Esophagus squamous epithelium (tissue), 4 donors: ENCODE measurements at regions not wholly inside any gene's neighbourhood (a gene's known extent, or its start where the extent isn't known, plus 50 kb on each side); places are given as distances from the start of the nearest gene placed in this dataset.

ENCODE experiments used
- POLR2A ChIP-seq, 4 donors: fragments of 450-650 bp; IDR thresholded peaks; one replicate each; pipeline ENCODE4 v1.6.1; 2017; ENCODE audit warnings: antibody characterized with exemption in 4 of 4, mild to moderate bottlenecking in 4 of 4, moderate library complexity in 3 of 4
- TF ChIP-seq, protein P1 (sequence below), 6 experiments: fragments of 450-650 bp in 4 of 6; fragments of 200-600 bp in 2 of 6; sonication (generic) in 2 of 6; IDR thresholded peaks; one replicate each; pipeline ENCODE4 v1.5.1; 2016 to 2019; ENCODE audit warnings: antibody characterized with exemption in 6 of 6, mild to moderate bottlenecking in 4 of 6, moderate library complexity in 4 of 6

DNA sequence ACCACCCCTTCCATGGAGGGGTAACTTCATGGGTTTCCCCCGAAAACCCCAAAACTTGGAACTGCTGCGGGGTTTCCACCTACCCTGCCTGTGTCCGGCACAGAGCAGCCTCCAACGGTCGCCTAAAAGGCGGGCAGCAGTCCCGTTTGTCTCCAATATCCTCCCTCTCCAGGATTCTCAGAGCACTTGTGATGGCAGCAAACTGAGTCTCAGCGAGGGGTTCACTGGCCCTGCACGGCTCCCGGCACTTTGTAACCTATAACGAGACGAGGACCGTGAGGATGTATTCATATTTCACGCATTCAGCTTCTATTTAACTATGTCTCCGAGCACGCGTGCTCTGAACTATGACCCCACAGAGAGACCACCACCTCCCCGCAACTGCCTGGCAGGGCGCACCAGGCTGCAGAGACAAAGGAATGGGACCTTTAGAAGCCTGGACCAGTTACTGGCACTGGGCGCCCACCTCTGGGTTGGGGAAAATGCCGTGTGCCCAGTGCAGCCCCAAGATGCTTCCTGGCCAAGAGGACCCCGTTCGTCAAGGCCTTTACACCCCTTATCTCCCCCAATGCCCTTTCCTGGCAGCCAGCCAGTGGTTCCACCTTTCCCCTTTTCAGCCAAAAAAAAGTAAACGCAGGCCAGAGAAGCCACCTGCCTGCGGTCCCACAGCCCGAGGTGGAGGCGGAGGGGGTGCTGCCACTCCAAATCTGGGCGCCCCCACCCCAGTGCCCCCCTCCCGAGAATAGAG is 173.1 kb upstream of the RTL1 start:
- TF ChIP-seq, protein P1, sequence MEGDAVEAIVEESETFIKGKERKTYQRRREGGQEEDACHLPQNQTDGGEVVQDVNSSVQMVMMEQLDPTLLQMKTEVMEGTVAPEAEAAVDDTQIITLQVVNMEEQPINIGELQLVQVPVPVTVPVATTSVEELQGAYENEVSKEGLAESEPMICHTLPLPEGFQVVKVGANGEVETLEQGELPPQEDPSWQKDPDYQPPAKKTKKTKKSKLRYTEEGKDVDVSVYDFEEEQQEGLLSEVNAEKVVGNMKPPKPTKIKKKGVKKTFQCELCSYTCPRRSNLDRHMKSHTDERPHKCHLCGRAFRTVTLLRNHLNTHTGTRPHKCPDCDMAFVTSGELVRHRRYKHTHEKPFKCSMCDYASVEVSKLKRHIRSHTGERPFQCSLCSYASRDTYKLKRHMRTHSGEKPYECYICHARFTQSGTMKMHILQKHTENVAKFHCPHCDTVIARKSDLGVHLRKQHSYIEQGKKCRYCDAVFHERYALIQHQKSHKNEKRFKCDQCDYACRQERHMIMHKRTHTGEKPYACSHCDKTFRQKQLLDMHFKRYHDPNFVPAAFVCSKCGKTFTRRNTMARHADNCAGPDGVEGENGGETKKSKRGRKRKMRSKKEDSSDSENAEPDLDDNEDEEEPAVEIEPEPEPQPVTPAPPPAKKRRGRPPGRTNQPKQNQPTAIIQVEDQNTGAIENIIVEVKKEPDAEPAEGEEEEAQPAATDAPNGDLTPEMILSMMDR (IDR thresholded peaks at IDR 0.05): no peak
- TF ChIP-seq POLR2A (IDR thresholded peaks at IDR 0.05): no peak
